Omental fat pad (tissue), 3 donors: ENCODE measurements at regions not wholly inside any gene's neighbourhood (a gene's known extent, or its start where the extent isn't known, plus 50 kb on each side); places are given as distances from the start of the nearest gene placed in this dataset.

ENCODE experiments used
- ATAC-seq: fragments of 150-250 bp; one replicate; pipeline ENCODE4 v1.9.1; 2016; ENCODE audit warnings: mild to moderate bottlenecking, moderate library complexity; ENCODE audit not compliant: low FRiP score
- DNase-seq: peaks from one replicate; pipeline ENCODE4 v3.0.0-alpha.2; 2019; ENCODE audit warnings: low spot score
- CTCF ChIP-seq, 3 donors: fragments of 450-650 bp; IDR thresholded peaks; one replicate each; pipeline ENCODE4 v1.5.1; 2016 to 2017; ENCODE audit warnings: antibody characterized with exemption in 3 of 3, mild to moderate bottlenecking in 3 of 3, moderate library complexity in 2 of 3

- TF ChIP-seq CTCF (IDR thresholded peaks at IDR 0.05) = no peak
- DNase-seq = no peak
- no peak for ATAC-seq
Measured at GRCh38 chr5:21684992-21685391, 1168.2 kb downstream of the CDH12 start.

GRCh38 chr5:21681911-21682310, 1171.2 kb downstream of the CDH12 start:
- DNase-seq (no peak), ATAC-seq (no peak)
- TF ChIP-seq CTCF (IDR thresholded peaks at IDR 0.05) = no peak

GRCh38 chr5:21680641-21681040, 1172.5 kb downstream of the CDH12 start:
- ATAC-seq = no peak
- DNase-seq = no peak
- no peak for TF ChIP-seq CTCF (IDR thresholded peaks at IDR 0.05)

GRCh38 chr5:21680196-21680595, 1172.9 kb downstream of the CDH12 start:
- TF ChIP-seq CTCF (IDR thresholded peaks at IDR 0.05) = no peak
- DNase-seq (no peak), ATAC-seq (no peak)

GRCh38 chr5:21678526-21678925, 1174.6 kb downstream of the CDH12 start:
- ATAC-seq (no peak), DNase-seq (no peak)
- TF ChIP-seq CTCF (IDR thresholded peaks at IDR 0.05) = no peak

GRCh38 chr5:21672911-21673310, 1180.2 kb downstream of the CDH12 start:
- DNase-seq = no peak
- no peak for ATAC-seq
- TF ChIP-seq CTCF (IDR thresholded peaks at IDR 0.05) = no peak

GRCh38 chr5:21672360-21672759, 1180.8 kb downstream of the CDH12 start:
- DNase-seq (no peak), ATAC-seq (no peak)
- no peak for TF ChIP-seq CTCF (IDR thresholded peaks at IDR 0.05)
